NCI-H2029 (cell line): ENCODE measurements at regions not wholly inside any gene's neighbourhood (a gene's known extent, or its start where the extent isn't known, plus 50 kb on each side); places are given as distances from the start of the nearest gene placed in this dataset.

Source experiments
- DNase-seq: peaks from one replicate; lab custom pipeline; 2025; lab: John Stamatoyannopoulos, UW

DNA sequence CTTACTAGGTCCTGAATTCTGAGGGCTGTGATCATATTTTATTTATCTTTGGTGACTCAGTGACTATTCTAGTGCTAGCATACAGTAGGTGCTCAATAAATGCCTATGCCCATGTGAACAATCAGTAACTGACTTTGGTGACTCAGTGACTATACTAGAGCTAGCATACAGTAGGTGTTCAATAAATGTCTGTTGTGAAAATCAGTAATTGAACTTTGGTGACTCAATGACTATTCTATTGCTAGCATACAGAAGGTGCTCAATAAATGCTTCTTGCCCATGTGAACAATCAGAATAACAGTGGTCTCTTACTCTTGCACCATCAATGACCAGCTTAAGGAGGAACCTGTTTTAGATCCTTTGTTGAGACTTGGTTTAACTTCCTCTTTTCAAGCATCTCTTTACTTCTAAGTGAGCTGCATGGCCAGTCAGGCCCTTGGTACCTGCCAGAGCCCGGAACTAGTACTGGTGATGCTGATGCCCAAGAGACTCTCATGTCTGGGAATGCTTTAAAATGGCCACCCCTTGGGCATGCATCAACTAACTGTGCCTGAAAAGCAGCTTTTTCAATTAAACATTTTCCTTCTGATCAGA is 214.9 kb upstream of the SPRED2 start:
- no peak for DNase-seq

DNA sequence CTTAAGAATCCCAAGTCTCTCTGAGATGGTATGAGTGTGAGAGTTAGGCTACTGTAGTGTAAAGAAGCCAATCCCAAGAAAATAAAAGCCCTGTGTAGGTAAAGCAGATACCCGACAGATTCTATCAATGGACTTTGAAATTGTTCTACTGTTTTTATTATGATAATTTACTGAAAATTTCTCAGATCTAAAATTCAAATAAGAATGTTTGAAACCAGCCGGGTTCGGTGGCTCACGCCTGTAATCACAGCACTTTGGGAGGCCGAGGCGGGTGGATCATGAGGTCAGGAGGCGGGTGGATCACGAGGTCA is 208.3 kb upstream of the SPRED2 start:
- DNase-seq, result no peak

DNA sequence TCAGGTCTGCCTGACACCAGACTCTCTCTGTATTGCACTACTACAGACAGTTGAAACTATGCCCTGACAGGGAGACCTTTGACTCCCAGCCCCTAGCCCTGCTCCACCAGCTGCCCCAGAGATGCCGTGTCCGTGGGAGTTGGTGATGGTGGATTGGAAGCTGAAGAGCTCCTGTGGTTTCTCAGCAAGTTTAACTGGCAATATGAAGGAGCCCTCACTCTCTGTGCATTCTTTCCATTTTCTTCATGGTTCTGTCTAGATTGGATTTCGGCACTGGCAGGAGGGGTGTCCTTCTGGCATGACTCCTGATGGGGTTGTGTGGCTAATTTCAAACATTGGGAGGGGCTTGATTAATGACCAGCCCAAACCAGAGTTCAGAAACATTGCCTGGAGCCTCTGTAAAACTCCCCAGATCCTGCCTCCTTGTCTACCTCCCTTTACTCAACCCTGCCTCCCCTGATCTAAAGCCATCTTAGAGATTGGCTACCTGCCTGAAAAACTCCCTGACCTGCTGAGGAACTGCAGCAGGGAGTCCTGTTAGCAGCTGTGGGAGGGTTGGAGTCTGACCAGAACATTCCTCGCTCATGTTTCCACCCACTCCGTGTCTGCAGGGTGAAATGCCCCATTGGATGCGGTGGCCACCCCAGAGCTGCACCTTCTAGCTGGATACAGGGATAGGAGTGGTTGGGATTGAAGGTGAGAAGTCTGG is 206.9 kb upstream of the SPRED2 start:
- DNase-seq, result no peak

DNA sequence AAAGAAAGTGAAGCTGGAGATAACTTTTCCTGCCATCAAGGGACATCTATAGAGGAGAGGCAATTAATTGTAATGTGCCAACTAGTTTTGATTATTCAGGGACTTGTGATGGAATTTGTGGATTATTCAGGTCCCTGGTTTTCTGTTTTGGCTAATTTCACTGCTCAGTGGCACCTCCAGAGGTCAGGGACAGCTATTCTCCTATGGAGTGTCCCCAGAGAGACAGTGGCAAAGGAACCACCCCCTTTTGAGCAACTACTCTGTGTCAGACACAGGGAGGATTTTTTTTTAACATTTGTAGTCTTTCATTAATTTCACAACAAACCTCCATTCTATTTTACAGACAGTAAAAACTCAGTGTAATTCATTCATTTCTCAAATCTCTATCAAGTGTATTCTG is 206.0 kb upstream of the SPRED2 start:
- DNase-seq, result no peak

DNA sequence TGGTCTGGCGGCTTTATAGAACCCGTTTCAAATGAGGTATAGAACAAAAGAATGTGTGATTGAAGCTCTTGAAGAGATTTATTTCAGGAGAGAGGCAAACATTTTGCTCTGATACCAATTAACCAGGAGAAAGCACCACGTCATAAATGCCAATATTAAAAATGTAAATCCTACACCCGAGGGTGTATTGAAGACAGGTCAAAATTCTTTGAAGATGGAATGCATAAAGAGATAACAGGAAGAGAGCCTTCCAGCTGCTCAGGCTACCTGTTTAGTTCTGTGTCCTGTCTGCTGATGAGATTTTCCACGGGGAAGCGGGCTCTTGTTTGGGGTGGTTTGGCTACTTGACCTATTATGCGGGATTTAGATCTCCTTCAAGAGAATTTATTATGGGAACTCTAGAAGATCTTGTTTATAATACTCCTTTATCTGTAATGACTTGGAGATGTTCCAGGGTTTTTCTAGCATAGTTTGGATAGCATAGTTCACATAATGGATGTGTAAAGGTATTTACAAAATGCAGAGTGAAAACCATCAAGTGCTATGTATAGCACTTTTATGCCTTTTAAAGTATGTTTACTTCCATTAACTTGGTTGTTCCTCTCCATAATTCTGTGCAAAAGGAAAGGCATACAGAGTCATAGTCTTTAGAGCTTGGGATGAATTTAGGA is 204.5 kb upstream of the SPRED2 start:
- DNase-seq, result no peak

DNA sequence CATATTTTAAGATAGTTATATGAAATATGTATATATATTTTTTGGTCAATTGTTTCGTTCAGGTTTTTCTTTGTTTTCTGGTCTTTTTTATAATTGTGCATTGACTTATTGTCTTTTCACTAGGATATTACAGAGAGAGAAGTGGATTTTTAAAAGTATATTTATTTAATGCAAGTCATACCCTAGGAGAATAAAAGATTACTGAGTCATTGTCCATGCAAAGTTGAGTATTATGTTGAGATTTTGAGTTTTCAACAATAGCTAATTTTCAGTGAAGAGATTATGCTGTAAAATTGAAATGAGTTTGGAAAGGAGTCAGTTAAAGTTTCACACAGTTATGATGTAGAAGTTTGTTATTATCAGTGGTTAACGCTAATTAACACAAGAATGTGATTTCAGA is 203.6 kb upstream of the SPRED2 start:
- no peak for DNase-seq

DNA sequence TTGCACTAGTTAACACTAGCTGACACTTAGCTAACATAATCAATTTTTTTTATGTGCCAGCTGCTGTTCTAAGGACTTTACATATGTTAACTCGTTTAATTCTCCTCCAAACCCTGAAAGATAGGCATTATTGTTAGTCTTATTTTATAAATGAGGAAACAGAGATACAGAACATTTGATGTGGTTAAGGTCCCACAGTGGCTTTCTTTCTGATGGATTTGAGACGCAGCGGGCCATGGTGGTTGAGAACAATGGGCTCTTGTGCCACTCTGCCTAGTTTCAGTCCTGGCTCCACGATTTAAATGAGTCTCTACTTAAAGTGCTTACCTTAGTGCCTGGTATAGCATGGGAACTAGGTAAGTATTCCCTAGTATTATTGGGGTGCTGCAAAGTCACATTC is 201.9 kb upstream of the SPRED2 start:
- no peak for DNase-seq

DNA sequence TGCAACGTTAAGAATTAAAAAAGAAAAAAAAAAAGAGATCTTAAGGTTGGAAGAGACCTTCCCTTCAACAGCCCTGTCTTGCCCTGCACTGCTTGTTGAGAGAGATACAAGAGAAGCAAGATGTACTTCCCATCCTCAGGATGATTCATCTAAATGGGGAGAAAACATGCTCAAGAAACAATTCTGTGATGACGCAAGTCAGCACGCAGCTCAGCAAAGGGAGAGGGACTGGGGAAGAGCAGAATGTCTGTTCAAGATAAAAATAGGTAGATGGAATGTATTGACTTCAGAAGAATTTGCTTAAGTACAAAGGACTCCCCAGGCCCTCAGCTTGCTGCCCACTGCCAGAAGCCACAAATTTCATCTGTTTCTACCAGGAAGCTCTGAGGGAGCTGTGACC is 198.2 kb upstream of the SPRED2 start:
- no peak for DNase-seq

DNA sequence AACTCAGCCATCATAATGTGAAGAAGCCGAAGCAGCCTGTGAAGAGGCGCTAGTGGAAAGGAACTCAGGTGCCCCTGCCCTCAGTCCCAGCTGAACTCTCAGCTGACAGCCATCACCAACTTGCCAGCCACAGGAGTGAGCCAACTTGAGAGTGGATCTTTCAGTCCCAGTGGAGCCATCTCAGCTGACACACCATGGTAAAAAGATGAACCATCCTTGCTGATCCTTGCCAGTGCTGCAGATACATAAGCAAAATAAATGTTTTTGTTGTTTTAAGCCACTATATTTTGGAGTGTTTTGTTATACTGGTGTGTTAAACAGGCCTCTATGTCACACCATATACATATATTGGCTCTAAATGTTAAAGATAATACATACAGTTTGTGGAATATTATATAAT is 195.8 kb upstream of the SPRED2 start:
- DNase-seq, result no peak

DNA sequence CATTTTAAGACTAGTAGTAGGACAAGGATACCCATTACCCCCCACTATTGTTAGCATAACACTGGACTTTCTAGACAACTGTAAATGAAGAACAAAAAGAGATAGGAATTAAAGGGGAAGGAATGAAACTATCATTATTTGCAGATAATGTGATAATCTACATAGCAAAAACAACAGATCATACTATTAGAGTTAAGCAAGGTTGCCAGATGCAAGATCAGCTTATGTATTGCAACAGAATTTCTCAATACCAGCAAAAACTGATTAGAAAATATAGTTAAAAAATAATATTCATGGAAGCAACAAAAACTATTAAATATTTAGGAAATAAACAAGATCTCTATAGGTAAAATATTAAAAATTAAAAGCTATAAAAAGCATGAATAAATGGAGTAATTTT is 194.4 kb upstream of the SPRED2 start:
- no peak for DNase-seq

DNA sequence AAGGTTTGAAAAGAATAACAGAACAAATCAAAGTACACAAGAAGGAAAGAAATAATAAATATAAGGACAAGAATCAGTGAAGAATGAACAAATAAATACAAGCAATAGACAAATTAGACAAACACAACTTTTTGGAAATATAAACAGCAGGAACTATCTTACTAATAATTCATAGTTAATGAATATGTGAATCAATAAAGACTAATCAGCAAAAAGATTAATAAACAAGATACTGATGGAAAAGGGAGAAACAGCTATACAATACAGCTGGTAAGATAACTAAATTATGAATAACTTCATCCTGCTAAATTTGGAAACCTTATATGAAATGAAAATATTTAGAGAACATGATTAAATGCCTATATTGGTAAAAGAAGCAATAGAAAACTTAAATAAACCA is 193.6 kb upstream of the SPRED2 start:
- DNase-seq, result no peak

DNA sequence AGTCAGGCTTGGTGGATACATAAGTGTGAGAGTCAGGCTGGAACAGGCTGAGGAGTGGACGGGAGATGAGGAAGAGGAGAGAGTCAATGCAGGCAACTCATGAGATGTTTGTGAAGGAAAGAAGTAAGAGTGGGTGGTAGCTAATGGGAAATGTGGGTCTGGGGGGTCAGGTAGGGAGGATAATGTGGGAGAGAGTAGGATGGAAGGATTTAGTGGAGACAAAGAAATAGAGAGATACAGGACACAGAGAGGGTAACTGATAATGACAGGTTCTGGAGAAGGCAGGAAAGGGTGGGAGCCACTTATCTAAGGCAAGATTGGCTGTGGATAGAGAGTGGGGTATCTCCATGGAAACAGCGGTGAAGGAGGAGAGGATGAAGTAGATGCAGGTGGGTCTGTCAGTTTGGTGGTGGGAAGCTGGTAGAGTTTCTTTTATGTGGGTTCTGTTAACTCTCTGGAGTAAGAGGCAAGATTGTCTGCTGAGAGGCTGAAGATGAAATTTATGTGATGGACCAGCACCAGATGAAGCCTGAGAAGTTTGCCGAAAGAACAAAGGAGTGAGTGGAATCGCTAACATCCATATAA is 190.6 kb upstream of the SPRED2 start:
- no peak for DNase-seq

DNA sequence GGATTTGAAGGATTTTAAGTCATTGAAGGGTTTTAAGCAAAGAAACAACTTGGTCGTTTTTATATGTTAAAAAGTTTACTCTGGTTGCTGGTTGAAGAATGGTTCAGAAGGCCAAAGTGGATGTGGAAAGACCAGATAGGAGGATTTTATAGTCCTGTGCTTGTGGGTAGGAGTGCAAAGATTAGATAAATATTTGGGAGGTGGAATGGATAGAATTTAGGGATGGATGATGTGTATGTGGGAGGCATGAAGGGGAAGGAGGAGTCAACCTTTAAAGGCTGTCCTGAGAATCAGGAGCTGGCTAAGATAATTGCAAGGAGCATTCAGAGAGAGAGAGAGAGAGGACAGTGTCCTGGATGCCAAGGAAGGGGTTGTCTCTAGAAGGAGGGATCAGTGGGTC is 190.1 kb upstream of the SPRED2 start:
- no peak for DNase-seq

DNA sequence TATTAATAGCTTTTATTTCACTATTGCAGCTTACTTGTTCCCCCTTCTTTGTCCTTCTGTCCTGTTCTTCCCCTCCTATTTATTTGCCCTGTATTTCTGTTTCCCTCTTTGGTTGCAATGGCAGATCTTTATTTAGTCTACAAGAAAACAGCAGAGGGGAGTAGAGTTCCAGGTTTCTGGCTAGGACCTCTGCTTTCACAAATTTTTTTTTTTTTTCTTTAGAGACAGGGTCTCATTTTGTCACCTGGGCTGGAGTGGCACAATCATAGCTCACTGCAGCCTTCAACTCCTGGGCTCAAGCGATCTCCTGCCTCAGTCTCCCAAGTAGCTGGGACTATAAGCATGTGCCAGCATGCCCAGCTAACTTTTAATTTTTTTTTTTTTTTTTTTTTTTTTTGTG is 188.1 kb upstream of the SPRED2 start:
- DNase-seq, result no peak

DNA sequence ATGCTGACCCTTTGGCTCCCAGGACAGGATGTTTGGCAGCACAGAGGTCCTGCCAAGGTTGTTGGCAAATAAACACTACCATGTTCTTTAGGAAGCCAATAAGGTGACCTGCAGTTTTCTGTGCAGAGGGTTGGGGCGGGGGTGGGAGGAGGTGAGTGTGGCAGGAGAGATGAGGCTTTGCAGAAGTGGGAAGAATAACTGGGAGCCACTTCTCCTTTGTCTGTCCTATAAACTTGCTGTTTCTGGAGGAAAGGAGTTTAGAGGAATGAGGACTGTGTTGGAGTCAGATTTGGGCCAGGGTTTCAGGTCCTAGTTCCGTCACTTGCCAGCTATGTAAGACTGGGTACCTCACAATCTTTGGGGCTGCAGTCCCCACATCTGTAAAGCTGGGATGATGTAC is 187.6 kb upstream of the SPRED2 start:
- no peak for DNase-seq

DNA sequence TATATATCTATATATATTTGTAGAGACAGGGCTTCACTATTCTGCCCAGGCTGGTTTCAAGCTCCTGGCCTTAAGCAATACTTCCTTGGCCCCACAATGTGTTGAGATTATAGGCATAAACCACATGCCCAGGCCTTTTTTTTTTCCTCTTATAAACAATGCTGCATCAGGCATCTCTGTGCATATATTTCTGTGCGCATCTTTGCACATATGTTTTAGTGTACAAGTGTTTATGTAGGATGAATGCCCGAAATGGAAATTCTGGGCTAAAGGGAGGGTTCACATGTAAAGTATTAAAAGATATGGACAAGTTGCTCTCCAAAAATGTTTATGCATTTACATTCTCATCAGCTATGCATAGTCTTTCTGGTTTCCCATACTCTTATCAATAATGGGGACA is 183.2 kb upstream of the SPRED2 start:
- DNase-seq, result no peak

DNA sequence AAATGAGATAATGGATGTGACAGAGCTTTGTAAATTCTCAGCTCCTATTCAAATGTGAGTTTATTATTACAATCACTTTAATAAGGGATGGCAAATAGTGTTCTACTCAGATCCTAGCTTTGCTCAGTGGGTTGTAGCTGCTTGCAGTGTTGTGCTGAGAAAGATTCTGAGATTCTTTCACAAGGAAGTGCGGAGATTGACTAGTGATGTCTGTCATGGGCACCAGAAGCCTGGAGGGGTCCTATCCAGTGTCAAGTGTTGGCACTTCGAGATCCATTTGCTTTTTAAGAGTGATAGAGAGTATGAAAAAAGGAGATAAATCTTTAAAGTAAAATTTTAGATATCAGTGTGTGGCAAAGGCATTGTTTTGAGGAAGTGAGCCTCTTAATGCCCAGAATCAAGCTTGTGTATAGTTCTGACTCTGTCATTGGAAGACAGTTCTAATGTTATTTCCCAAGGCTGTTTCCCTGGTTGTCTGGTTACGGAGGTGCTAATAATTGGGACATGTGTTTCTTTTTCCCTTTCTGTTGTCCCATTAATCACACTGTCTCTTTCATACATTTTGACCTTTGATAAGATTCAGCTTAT is 181.7 kb upstream of the SPRED2 start:
- no peak for DNase-seq

DNA sequence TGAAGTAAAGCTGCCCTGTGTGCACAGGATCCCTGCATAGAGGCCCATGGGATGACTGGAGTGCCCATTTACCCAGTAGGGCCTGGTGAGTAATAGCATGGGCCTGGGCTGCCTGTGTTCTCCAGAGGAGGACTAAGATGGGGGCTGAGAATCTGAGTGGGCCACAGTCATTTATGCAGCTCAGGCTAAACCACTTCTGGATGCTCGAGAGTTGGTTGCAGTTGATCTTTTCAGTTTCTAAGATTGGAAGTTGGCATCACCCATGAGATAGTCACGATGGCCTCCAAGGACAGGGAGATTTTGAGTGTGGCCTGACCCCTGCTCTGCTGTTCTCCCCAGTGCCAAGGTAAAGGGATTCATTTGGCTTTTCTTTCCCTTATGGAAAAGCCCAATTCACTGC is 179.1 kb upstream of the SPRED2 start:
- no peak for DNase-seq

DNA sequence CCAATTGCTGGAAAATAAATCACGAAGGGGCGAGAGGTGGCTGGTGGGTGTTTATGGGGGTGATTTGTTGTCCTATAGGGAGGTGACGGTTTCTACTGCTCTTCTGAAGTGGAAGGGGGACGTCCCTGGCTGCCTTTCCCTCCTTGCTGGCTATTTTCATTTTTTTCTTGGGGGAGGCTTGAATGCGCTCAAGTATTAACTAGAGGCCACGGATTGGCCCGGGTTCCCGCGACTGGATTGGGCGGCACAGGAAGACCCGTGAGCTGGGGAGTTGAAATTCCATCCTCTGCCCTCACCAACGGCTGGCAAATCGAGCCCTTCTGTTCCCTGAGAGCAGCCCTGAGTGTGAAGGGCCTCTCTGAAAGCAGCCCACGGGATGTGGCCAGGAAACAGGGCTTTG is 176.5 kb upstream of the SPRED2 start:
- DNase-seq, result no peak

DNA sequence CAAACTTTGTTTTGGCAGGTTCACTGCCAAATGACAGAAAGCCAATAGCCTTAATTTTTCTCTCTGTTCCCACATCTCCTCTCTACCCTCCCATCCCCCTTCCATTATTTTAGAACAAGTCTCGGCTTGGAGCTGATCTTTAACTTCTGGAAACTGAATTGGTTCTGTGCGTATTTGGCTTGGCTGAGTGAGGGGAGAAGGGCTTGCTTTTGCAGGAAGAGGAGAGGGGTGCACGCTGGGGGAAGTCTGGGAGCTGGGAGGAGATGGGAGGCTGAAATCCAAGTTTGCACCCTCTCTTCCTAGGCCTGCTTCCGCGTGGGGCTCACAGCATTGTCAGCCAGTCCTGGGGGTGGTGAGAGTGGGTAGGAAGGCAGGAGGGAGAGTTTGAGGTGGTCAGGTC is 176.1 kb upstream of the SPRED2 start:
- DNase-seq, result no peak

DNA sequence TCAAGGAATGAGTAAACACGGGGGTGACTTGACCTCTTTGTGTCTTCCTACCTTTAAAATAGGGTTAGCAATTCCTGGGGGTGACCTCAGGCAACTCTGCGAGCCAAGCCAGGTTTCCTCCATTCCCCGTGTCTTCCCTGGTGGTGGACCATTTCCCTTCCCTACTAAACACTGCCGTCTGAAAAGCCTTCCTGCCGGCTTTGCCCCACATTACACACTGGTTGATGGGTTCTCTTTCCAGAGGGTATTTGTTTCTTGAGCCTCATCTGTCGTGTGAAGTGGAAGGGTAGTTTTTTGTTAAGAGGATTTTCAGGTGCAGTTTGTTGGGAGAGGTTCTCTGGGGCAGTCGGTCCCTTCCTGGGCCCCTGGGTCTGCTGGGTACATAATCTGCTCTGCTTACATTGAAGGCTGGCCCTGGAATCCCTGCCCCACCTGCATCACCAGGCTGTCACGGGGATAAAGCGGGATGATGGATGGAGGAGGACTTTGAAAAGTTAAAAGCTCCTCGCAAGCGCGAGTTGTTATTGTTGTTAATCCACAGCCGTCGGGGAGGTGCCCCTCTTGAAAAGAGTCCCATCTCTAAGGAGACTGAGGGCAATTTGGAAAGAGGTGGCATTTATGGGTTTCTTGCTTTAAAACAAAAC is 175.4 kb upstream of the SPRED2 start:
- DNase-seq, result no peak

DNA sequence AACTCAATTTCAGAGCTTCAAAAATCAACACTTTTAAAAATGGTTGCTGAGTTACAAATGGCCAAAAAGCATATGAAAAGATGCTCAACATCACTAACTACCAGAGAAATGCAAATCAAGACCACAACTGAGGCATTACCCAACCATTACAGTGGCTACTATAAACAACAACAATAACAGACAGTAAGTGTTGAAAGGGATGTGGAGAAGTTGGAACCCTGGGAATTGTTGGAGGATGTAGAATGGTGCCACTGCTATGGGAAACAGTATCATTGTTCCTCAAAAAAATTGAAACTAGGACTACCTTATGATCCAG is 173.3 kb upstream of the SPRED2 start:
- no peak for DNase-seq
